Adrenal gland (tissue), 9 donors: ENCODE measurements at regions not wholly inside any gene's neighbourhood (a gene's known extent, or its start where the extent isn't known, plus 50 kb on each side); places are given as distances from the start of the nearest gene placed in this dataset.

Source experiments
- DNase-seq, 7 donors: peaks; one replicate each; pipeline ENCODE4 v3.0.0-alpha.2; 2019 to 2020
- H3K27ac ChIP-seq, 5 donors: fragments of 200-600 bp; sonication (generic) in 4 of 5; 1 replicate in 3 of 5; 2 replicates in 2 of 5; pipeline versions ENCODE4 v1.5.1 to v1.8.0; 2016 to 2020; ENCODE audit warnings: mild to moderate bottlenecking in 1 of 5
- H3K27me3 ChIP-seq: fragments of 200-600 bp; 2 replicates; pipeline ENCODE4 v1.8.0; 2021
- H3K36me3 ChIP-seq, 2 donors: fragments of 200-600 bp; replicated peaks in 1 of 2; 1 replicate in 1 of 2; 2 replicates in 1 of 2; pipeline versions ENCODE4 v1.5.1 to v1.8.0; 2018 to 2022
- H3K4me1 ChIP-seq, 2 donors: fragments of 200-600 bp; replicated peaks in 1 of 2; 1 replicate in 1 of 2; 2 replicates in 1 of 2; pipeline versions ENCODE4 v1.5.1 to v1.8.0; 2018 to 2021
- H3K4me3 ChIP-seq, 4 donors: fragments of 200-600 bp; sonication (generic) in 3 of 4; one replicate each; pipeline ENCODE4 v1.5.1; 2016 to 2018
- H3K9me3 ChIP-seq, 3 donors: fragments of 200-600 bp; sonication (generic) in 1 of 3; replicated peaks in 1 of 3; 1 replicate in 2 of 3; 2 replicates in 1 of 3; pipeline versions ENCODE4 v1.5.1 to v1.8.0; 2016 to 2021
- POLR2A ChIP-seq, 2 donors: fragments of 450-650 bp; IDR thresholded peaks; one replicate each; pipeline ENCODE4 v1.6.1; 2017; ENCODE audit warnings: antibody characterized with exemption in 2 of 2, mild to moderate bottlenecking in 2 of 2, moderate library complexity in 1 of 2
- WGBS, 4 donors: extraction: QIAGEN DNeasy Blood & Tissue Kit in 2 of 4; methylation state at CpG; one replicate each; pipeline versions ENCODE4 v1.1.5 to v1.1.7; 2013 to 2017; 5-methylcytosine and 5-hydroxymethylcytosine counted together
- intact Hi-C, 2 donors: fragments of 100-400 bp; cut with DNase I; formaldehyde crosslinking; loops; one replicate each; pipeline versions ENCODE4 v1.14.1 to v1.15.0; 2022 to 2023
- TF ChIP-seq, protein P1 (sequence below), 6 experiments: fragments of 450-650 bp in 4 of 6; fragments of 200-600 bp in 2 of 6; sonication (generic) in 1 of 6; IDR thresholded peaks; 1 replicate in 5 of 6; 2 replicates in 1 of 6; pipeline versions ENCODE4 v1.5.1 to v1.8.0; 2016 to 2021; ENCODE audit warnings: antibody characterized with exemption in 6 of 6, mild to moderate bottlenecking in 2 of 6, moderate library complexity in 1 of 6
- donor health status: healthy with polysubstance abuse.
- donor health status: Bipolar disorder and iron deficiency.
- donor health status: DM: yes; HTN: yes; CAD: no.
- donor health status: DM: no; HTN: no; CAD: no.
- donor health status: DM: no; HTN: no; CAD: no.

DNA sequence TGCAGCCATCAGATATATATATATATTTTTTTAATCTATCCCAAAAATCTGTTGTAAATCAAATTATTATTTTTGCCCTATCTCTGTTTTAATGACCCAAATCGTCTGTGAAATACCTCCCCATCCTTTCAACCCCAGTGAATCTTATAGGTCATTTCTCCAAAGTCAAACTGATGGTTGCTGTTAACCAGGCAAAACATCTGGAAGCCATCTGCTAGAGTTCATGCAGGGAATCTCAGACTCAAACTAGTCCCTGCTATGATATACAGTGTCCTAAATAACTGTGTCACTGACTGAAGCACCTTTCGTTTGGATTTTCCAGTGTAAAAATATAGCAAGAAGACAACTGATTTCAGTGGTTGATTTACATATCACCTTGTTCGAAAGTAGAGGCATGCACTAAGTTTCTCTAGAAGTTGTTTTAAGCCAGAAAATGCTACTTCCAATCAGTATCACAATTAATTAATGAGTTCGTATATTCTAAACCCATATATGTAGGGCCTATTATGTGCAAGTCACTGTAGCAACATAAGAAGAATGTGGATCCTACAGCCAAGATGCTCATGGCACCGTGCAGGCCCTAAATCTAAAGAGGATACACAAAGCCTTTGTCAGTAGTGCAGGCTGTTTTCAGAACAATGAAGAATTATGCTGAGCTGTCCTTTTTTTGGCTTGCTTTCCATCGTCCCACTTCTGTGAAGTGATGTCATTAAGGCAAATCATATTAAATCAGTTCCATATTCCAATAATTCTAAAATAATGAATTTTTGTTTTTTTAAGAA lies 566.0 kb downstream of the STK39 start:
- H3K27ac ChIP-seq = no peak overlapping the region
- intact Hi-C loops = no loop called here
- no peak for TF ChIP-seq POLR2A (IDR thresholded peaks at IDR 0.05)
- TF ChIP-seq, protein P1, sequence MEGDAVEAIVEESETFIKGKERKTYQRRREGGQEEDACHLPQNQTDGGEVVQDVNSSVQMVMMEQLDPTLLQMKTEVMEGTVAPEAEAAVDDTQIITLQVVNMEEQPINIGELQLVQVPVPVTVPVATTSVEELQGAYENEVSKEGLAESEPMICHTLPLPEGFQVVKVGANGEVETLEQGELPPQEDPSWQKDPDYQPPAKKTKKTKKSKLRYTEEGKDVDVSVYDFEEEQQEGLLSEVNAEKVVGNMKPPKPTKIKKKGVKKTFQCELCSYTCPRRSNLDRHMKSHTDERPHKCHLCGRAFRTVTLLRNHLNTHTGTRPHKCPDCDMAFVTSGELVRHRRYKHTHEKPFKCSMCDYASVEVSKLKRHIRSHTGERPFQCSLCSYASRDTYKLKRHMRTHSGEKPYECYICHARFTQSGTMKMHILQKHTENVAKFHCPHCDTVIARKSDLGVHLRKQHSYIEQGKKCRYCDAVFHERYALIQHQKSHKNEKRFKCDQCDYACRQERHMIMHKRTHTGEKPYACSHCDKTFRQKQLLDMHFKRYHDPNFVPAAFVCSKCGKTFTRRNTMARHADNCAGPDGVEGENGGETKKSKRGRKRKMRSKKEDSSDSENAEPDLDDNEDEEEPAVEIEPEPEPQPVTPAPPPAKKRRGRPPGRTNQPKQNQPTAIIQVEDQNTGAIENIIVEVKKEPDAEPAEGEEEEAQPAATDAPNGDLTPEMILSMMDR (IDR thresholded peaks at IDR 0.05) = no peak
- 59 to 69% (median 65%) methylated on average over 6 of the region's 6 CpGs for WGBS, 4 donors
- H3K4me1 ChIP-seq = no peaks in the 10 kb centered on the region
- no peaks in the 10 kb centered on the region for H3K36me3 ChIP-seq
- DNase-seq = no peak
- no peaks in the 10 kb centered on the region for H3K9me3 ChIP-seq
- no peaks in the 10 kb centered on the region for H3K27me3 ChIP-seq
- no peak overlapping the region for H3K4me3 ChIP-seq

- Histone ChIP-seq H3K9me3 (peaks cover 0 to 5% (median 0%) of the 10 kb centered on the region in 3 donors), H3K27me3 (no peaks in the 10 kb centered on the region), H3K4me1 (no peaks in the 10 kb centered on the region), H3K4me3 (no peak overlapping the region), H3K27ac (no peak overlapping the region), H3K36me3 (no peaks in the 10 kb centered on the region)
- TF ChIP-seq POLR2A (IDR thresholded peaks at IDR 0.05) = no peak
- TF ChIP-seq, protein P1 (IDR thresholded peaks at IDR 0.05) = no peak
- no peak for DNase-seq
- intact Hi-C loops = no loop called here
- 83 to 89% (median 86%) methylated on average over 3 of the region's 3 CpGs for WGBS, 4 donors
Measured at GRCh38 chr2:167678158-167678557, 569.2 kb downstream of the STK39 start.

DNA sequence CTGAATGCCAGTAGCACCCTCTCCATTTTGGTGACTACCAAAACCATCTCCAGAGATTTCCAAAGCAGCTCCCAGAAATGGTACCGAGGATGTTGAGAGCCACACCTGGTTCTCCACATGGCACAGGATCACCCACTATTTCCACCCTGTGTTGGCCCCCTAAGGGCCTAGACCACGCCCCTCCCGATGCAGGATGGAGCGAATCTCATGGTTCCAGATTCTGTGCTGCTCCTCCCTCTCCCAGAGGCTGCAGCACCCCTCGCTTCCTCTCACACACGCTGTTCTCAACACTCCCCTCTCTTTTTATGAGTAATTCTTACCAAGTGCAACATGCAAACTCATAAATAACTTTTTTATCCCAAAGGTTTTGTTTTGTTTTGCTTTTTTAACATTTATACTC lies 571.5 kb downstream of the STK39 start:
- no peaks in the 10 kb centered on the region for H3K27me3 ChIP-seq
- TF ChIP-seq, protein P1 (IDR thresholded peaks at IDR 0.05) = no peak
- no peak for TF ChIP-seq POLR2A (IDR thresholded peaks at IDR 0.05)
- no peak overlapping the region for H3K4me3 ChIP-seq
- intact Hi-C loops = no loop called here
- H3K27ac ChIP-seq = no peak overlapping the region
- no peaks in the 10 kb centered on the region for H3K4me1 ChIP-seq
- peaks cover 0 to 12% (median 4%) of the 10 kb centered on the region in 3 donors for H3K9me3 ChIP-seq
- H3K36me3 ChIP-seq = no peaks in the 10 kb centered on the region
- WGBS, 4 donors = 71 to 79% (median 75%) methylated on average over 6 of the region's 6 CpGs
- DNase-seq = no peak

GRCh38 chr2:167670588-167670987 lies 576.8 kb downstream of the STK39 start:
- intact Hi-C loops = no loop called here
- Histone ChIP-seq H3K9me3 (peaks cover 0 to 19% (median 7%) of the 10 kb centered on the region in 3 donors), H3K36me3 (no peaks in the 10 kb centered on the region), H3K4me1 (no peaks in the 10 kb centered on the region), H3K4me3 (no peak overlapping the region), H3K27me3 (no peaks in the 10 kb centered on the region), H3K27ac (no peak overlapping the region)
- TF ChIP-seq POLR2A (IDR thresholded peaks at IDR 0.05) = no peak
- TF ChIP-seq, protein P1 (IDR thresholded peaks at IDR 0.05) = no peak
- no peak for DNase-seq
- 0% methylated on average over 1 of the region's 1 CpG; no CpG with 5 or more reads in 2 of the 4 donors for WGBS, 4 donors
